Fibroblast of lung (primary cell): ENCODE measurements at regions not wholly inside any gene's neighbourhood (a gene's known extent, or its start where the extent isn't known, plus 50 kb on each side); places are given as distances from the start of the nearest gene placed in this dataset.
"Not testable (repeated sequence)": the region's sequence is repeated elsewhere in the genome, so short reads cannot be mapped to it uniquely, and the experiment has no call there.

ENCODE experiments used
- DNase-seq, 2 donors: peaks; one replicate each; pipeline versions ENCODE4 v3.0.0 to v3.0.0-alpha.2; 2010; ENCODE audit warnings: low read depth in 2 of 2
- H2AFZ ChIP-seq: 2 replicates; pipeline ENCODE4 v1.5.1; 2012; ENCODE audit warnings: low read length, control low read depth, inconsistent platforms
- H3K27ac ChIP-seq: 2 replicates; pipeline ENCODE4 v1.5.1; 2011; ENCODE audit warnings: low read length, control low read depth; ENCODE audit not compliant: insufficient read depth
- H3K27me3 ChIP-seq: 2 replicates; pipeline ENCODE4 v1.5.1; 2011; ENCODE audit warnings: mild to moderate bottlenecking, low read length; ENCODE audit not compliant: control insufficient read depth, insufficient read depth
- H3K36me3 ChIP-seq: 2 replicates; pipeline ENCODE4 v1.5.1; 2011; ENCODE audit warnings: low read length; ENCODE audit not compliant: control insufficient read depth, insufficient read depth
- H3K4me1 ChIP-seq: 2 replicates; pipeline ENCODE4 v1.5.1; 2011; ENCODE audit warnings: low read length; ENCODE audit not compliant: control insufficient read depth, insufficient read depth; ENCODE audit errors: extremely low read depth
- H3K4me2 ChIP-seq: 2 replicates; pipeline ENCODE4 v1.5.1; 2011; ENCODE audit warnings: low read length, control low read depth; ENCODE audit not compliant: insufficient read depth; ENCODE audit errors: extremely low read depth
- H3K4me3 ChIP-seq, 4 experiments: fragments of 200-600 bp in 1 of 4; sonication (generic) in 1 of 4; replicated peaks in 1 of 4; 2 replicates each; pipeline ENCODE4 v1.5.1; 2011 to 2016; ENCODE audit warnings: low read length in 4 of 4, low read depth in 3 of 4, mild to moderate bottlenecking in 3 of 4, control low read depth in 2 of 4, inconsistent platforms in 1 of 4, mixed read lengths in 1 of 4; ENCODE audit not compliant: insufficient read depth in 1 of 4; ENCODE audit errors: control extremely low read depth in 1 of 4
- H3K79me2 ChIP-seq: 2 replicates; pipeline ENCODE4 v1.5.1; 2012; ENCODE audit warnings: mild to moderate bottlenecking, low read length, inconsistent platforms; ENCODE audit not compliant: control insufficient read depth, insufficient read depth
- H3K9ac ChIP-seq: 2 replicates; pipeline ENCODE4 v1.5.1; 2011; ENCODE audit warnings: mild to moderate bottlenecking, low read length, control low read depth; ENCODE audit not compliant: insufficient read depth
- H3K9me3 ChIP-seq: 2 replicates; pipeline ENCODE4 v1.5.1; 2012; ENCODE audit warnings: low read depth, low read length; ENCODE audit not compliant: control insufficient read depth, insufficient read depth
- H4K20me1 ChIP-seq: 2 replicates; pipeline ENCODE4 v1.5.1; 2011; ENCODE audit warnings: low read length; ENCODE audit not compliant: control insufficient read depth, insufficient read depth; ENCODE audit errors: extremely low read depth
- CTCF ChIP-seq, 2 donors: IDR thresholded peaks in 1 of 2; conservative IDR thresholded peaks in 1 of 2; 1 replicate in 1 of 2; 2 replicates in 1 of 2; pipeline ENCODE4 v1.5.1; 2011 to 2012; ENCODE audit warnings: low read length in 2 of 2, control low read depth in 1 of 2, inconsistent platforms in 1 of 2, low read depth in 1 of 2, mild to moderate bottlenecking in 1 of 2
- EZH2 ChIP-seq: IDR thresholded peaks from 2 replicates; pipeline ENCODE4 v1.5.1; 2012; ENCODE audit warnings: low read length, control low read depth, mild to moderate bottlenecking; ENCODE audit errors: missing control alignments

- no peaks in the 10 kb centered on the region for H3K4me1 ChIP-seq
- H3K4me3 ChIP-seq = no peak overlapping the region
- no peak overlapping the region for H3K9ac ChIP-seq
- TF ChIP-seq EZH2 = no peak
- TF ChIP-seq CTCF (conservative IDR thresholded peaks at IDR 0.05 in 1 of 2, IDR thresholded peaks at IDR 0.05 in 1 of 2; ENCODE audit: low read depth in 1 of 2, low read length in 2 of 2) = no peak
- H3K27ac ChIP-seq = no peak overlapping the region
- no peak for DNase-seq
- H3K4me2 ChIP-seq = no peak overlapping the region
- H3K27me3 ChIP-seq = no peaks in the 10 kb centered on the region
- H3K36me3 ChIP-seq = no peaks in the 10 kb centered on the region
- H3K79me2 ChIP-seq = no peaks in the 10 kb centered on the region
- no peaks in the 10 kb centered on the region for H4K20me1 ChIP-seq
- H3K9me3 ChIP-seq = no peaks in the 10 kb centered on the region
- H2AFZ ChIP-seq = no peak overlapping the region
Observed at GRCh38 chr10:65090991-65091390, 1569.8 kb downstream of the REEP3 start.

- Histone ChIP-seq H3K27ac (no peak overlapping the region), H3K9me3 (no peaks in the 10 kb centered on the region), H3K4me3 (no peak overlapping the region), H3K4me2 (no peak overlapping the region), H3K27me3 (no peaks in the 10 kb centered on the region), H4K20me1 (no peaks in the 10 kb centered on the region), H3K4me1 (no peaks in the 10 kb centered on the region), H3K9ac (no peak overlapping the region), H3K79me2 (no peaks in the 10 kb centered on the region), H2AFZ (no peak overlapping the region), H3K36me3 (no peaks in the 10 kb centered on the region)
- no peak for TF ChIP-seq CTCF (conservative IDR thresholded peaks at IDR 0.05 in 1 of 2, IDR thresholded peaks at IDR 0.05 in 1 of 2; ENCODE audit: low read depth in 1 of 2, low read length in 2 of 2)
- TF ChIP-seq EZH2 = no peak
- no peak for DNase-seq
Observed at GRCh38 chr10:65100146-65100545, 1578.9 kb downstream of the REEP3 start.

- H3K9me3 ChIP-seq, H3K4me3 ChIP-seq, H3K4me1 ChIP-seq, H3K36me3 ChIP-seq, DNase-seq, H3K4me2 ChIP-seq, H3K79me2 ChIP-seq, H2AFZ ChIP-seq, H4K20me1 ChIP-seq, H3K27me3 ChIP-seq, H3K27ac ChIP-seq, H3K9ac ChIP-seq: not testable (repeated sequence)
Observed at GRCh38 chr10:65100881-65101280, 1579.7 kb downstream of the REEP3 start.

DNA sequence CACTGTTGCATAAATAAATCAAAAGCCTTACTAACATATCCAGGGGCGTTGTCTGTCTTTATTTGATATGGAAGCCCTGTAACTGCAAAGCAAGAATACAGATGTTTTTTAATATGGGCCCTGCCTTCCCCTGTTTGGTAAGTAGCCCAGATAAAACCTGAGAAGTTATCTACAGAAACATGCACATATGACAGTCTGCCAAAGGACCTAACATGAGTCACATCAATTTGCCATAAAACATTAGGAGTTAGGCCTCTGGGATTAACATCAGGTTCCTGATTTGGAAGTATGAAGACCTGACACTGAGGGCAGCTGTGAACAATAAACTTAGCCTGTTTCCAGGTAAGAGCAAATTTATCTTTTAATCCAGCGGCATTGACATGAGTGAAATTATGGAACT is 1588.8 kb downstream of the REEP3 start:
- Histone ChIP-seq H3K79me2 (no peaks in the 10 kb centered on the region), H2AFZ (no peak overlapping the region), H3K4me1 (no peaks in the 10 kb centered on the region), H3K4me2 (no peak overlapping the region), H3K4me3 (no peak overlapping the region), H3K27me3 (no peaks in the 10 kb centered on the region), H3K27ac (no peak overlapping the region), H4K20me1 (no peaks in the 10 kb centered on the region), H3K9me3 (no peaks in the 10 kb centered on the region), H3K36me3 (no peaks in the 10 kb centered on the region), H3K9ac (no peak overlapping the region)
- TF ChIP-seq CTCF (conservative IDR thresholded peaks at IDR 0.05 in 1 of 2, IDR thresholded peaks at IDR 0.05 in 1 of 2; ENCODE audit: low read depth in 1 of 2, low read length in 2 of 2) (no peak), EZH2 (no peak)
- DNase-seq = no peak

DNA sequence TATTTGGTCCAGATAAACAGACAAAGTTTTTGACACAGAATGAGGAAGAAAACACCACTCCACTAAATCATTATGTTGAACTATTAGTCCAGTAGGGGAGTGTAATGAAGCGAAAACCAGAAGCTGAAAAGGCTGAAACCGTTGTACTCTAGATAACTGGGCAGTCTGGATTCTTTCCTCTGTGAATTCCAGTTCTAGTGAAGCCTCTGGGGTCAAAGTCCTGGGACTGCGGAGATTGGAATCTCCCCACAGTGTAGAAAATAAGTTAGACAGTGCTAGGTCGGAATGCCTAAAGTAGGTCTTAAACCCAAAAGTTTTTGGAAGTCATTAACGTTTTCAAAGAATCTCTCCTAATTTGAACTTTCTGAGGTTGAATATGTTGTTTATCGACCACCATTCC is 1589.9 kb downstream of the REEP3 start:
- H3K9me3 ChIP-seq, H3K27me3 ChIP-seq, H3K27ac ChIP-seq, H3K4me3 ChIP-seq, H3K79me2 ChIP-seq, H3K9ac ChIP-seq, H3K4me2 ChIP-seq, H3K4me1 ChIP-seq, H4K20me1 ChIP-seq, H2AFZ ChIP-seq, H3K36me3 ChIP-seq, DNase-seq: not testable (repeated sequence)
